IPS DF 19.7 (cell line): ENCODE measurements at regions not wholly inside any gene's neighbourhood (a gene's known extent, or its start where the extent isn't known, plus 50 kb on each side); places are given as distances from the start of the nearest gene placed in this dataset.

ENCODE experiments used
- DNase-seq: peaks from one replicate; pipeline ENCODE4 v3.0.0-alpha.2; 2013; ENCODE audit warnings: low read depth, low spot score

DNA sequence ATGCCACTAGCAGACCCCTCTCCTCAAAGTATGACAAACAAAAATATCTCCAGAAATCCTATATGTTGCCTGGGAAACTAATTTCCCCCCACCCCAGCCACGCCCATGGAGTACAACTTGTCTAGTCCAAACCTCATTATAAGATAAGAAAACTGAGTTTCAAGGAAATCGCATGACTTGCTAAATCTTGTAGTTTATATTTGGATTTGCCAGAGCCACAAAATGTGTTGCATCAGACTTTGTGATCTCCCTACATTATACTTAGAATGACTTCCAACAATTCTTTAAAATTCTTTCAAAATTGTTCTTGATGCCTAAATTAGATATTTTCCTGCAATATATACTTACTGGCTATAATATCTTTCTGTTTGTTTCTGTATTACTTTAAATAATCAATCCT is 1034.4 kb downstream of the IGSF11 start:
- no peak for DNase-seq

DNA sequence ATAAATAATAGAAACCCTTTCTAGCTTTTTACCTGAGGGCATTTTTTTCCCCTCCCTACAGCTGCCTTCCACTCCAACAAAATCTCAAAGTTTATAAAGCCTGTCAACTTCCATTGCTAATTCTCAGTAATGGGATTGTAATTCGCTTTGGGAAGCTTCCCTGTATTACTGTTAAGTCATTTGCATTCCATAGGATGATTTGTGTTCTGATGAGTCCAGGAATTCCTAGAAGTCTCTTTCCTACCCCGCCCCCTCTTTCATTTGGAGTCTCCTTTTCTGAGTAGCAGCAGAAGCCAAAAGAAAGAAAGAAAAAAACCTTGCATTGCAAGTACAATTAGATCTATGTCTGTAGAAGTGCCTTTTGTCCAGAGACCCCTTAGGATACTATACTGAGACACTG is 1033.3 kb downstream of the IGSF11 start:
- DNase-seq = no peak

- DNase-seq = no peak
Measured at GRCh38 chr3:118011910-118012309, 1022.7 kb downstream of the IGSF11 start.

DNA sequence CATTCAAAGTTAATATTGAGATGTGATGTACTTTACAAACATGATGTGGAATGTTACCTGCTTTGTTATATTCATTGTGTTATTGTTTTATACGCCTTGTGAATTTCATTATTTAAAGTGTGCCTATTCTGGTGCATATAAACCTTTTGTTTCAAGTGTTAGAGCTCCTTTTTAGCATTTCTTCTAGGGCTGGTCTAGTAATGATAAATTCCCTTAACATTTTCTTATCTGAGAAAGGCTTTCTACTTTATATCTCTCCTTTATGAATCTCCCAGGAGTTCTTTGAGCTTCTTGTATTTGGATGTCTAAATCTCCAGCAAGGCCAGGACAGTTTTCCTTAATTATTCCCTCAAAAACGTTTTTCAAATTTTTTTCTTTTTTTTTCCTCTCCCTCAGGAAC is 1005.6 kb downstream of the IGSF11 start:
- no peak for DNase-seq

GRCh38 chr3:118036215-118036614 is 998.4 kb downstream of the IGSF11 start:
- DNase-seq = no peak

GRCh38 chr3:118055381-118055780 is 979.3 kb downstream of the IGSF11 start:
- DNase-seq = no peak

- no peak for DNase-seq
Measured at GRCh38 chr3:118057086-118057485, 977.6 kb downstream of the IGSF11 start.

- DNase-seq = no peak
Measured at GRCh38 chr3:118059096-118059495, 975.5 kb downstream of the IGSF11 start.

DNA sequence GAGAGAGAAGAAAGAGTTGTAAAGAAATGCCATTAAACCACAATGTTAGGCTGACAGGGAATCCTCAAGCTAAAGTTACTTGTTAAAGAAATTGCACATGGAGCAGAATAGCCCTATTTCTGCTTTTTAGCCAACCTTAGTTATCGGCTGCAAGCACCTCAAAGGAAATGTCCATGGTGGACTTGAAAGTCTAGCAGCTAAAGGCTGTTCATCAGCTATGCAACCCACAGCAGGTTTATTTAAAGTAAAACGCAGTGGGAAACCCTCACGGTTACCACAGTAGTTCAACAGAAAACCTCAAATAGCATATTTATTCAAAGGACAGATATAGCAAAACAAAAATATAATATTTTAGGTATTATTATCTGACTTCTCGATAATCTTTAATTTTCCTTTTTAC is 967.2 kb downstream of the IGSF11 start:
- DNase-seq = no peak

GRCh38 chr3:118075873-118076272 is 958.8 kb downstream of the IGSF11 start:
- no peak for DNase-seq

DNA sequence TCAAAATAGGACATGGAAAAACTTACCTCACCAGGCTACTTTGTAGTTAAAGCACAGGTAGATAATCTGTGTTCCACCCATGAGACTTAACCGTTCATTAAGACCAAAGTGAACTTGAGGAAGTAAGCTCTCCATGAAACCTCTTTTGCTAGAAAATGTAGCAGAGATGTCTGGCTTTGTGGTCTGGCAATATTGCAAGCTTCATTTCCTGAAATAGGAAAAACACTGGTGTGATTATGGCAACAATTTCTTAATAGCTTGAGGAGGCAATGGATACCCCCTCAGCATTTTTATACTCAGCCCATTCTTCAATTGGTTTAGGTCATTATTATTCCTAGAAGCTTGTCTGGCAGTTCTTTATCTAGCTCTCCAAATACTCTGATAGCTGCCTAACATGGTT is 957.3 kb downstream of the IGSF11 start:
- no peak for DNase-seq

DNA sequence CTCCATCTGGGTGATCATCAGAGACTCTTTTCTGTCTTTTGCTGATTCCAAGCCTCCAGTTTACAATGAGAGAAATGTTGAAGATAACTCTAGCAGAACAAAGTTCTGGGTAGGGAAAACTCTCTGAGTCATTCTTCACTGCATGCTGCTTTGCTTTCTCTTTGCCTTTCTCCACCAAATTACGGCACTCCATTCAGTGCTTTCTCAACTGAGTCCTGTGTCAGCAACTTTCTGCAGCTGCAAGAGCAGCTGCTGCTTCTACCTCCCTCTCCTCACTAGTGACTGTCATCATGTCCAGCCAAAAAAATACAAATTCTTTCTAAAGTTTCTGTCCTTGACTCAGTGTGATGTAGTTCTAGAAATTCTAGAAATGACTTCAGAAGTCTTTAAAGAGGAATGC is 953.8 kb downstream of the IGSF11 start:
- DNase-seq = no peak

GRCh38 chr3:118088696-118089095 is 946.0 kb downstream of the IGSF11 start:
- DNase-seq = no peak

DNA sequence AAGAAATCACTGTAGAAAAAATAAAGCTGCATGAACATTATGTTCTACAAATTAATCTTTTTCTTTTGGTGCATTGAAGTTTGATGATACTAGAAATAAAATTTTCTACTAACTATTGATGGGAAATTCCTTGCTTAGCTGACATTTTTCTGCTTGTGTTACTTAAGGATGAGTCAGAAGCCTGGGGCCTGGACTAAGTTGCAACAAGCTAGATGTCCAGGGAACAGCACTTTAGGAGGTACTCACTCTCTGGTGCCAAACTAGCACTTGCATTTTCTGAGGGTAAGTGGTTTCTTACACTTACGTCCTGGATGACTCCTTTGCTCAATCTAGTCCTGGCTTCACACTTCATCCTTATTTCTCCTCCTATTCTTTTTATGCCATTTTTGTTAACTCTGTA is 945.1 kb downstream of the IGSF11 start:
- no peak for DNase-seq

- DNase-seq = no peak
Measured at GRCh38 chr3:118097226-118097625, 937.4 kb downstream of the IGSF11 start.

DNA sequence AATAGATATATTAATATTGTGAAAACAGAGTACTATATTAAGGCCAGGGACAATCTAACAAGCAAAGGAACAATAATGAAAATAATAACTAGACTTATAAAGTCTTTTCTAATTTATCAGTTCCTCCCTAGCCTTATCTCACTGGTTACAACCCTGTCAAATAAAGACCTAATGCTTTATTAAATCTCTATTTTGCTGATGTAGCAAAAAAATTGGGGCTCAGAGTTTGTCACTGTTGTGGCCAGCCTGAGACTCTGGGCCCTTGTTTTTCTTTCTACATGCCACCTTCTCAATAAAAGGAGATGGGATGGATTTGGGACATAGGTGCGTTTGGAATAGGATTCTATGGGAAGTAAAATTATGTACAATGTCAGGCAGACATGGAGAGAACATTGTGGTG is 937.0 kb downstream of the IGSF11 start:
- no peak for DNase-seq

- DNase-seq = no peak
Measured at GRCh38 chr3:118098827-118099226, 935.8 kb downstream of the IGSF11 start.

DNA sequence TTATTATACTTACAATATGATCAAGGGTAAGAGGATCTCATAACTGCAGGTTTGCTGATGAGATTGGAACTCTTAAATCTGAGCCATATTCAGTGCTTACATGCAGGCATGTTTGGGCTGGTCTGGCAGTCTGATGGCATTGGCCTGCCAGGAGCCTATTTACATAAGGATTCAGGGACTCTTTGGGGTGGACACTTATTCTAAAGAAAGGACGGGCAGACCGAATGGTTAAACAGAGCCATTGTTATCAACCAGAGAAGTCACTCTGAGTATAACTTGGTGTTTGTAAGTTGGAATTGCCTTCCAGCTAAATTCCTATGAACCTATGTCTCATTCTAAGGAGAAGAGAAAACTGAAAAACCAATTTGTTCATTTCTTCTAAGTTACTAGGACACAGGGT is 932.8 kb downstream of the IGSF11 start:
- no peak for DNase-seq

- DNase-seq = no peak
Measured at GRCh38 chr3:118102737-118103136, 931.9 kb downstream of the IGSF11 start.

GRCh38 chr3:118108201-118108600 is 926.4 kb downstream of the IGSF11 start:
- no peak for DNase-seq

- DNase-seq = no peak
Measured at GRCh38 chr3:118108769-118109168, 925.9 kb downstream of the IGSF11 start.

- DNase-seq = no peak
Measured at GRCh38 chr3:118110211-118110610, 924.4 kb downstream of the IGSF11 start.

DNA sequence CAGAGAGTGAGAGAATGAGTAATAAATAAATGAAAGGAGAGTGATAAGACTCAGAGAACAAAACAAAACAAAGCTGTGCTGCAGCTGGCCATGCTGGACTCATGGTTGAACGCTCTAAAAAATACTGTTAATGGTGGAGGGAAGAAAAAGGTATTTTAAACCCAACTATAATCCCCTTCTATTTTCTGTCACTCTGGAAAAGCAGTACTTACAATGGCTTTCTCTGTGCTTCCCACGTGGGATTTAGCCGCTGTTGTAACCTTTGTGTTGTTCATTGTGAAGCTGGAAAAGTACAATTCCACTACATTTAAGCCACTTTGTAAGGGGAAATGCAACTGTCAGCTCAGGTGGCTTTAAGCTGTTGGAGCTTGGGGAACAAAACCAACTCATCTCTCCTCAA is 917.7 kb downstream of the IGSF11 start:
- no peak for DNase-seq

DNA sequence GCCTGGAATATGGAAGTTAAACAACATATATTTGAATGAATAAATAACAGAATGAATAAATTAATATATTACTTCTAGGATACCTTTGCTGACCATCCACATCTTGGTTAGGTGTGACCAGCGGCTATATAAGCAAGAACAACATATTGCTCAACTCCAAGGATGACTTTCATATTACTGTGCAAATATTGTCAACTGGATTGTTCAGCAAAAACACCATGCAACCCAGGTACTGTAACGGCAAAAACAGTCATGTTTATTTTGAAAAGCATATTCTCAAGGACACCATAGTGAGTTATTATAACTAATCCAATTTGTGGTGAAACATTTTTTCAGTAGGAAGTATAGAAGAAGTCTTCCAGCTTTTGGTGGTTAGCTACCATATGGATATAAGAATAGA is 907.9 kb downstream of the IGSF11 start:
- DNase-seq = no peak

DNA sequence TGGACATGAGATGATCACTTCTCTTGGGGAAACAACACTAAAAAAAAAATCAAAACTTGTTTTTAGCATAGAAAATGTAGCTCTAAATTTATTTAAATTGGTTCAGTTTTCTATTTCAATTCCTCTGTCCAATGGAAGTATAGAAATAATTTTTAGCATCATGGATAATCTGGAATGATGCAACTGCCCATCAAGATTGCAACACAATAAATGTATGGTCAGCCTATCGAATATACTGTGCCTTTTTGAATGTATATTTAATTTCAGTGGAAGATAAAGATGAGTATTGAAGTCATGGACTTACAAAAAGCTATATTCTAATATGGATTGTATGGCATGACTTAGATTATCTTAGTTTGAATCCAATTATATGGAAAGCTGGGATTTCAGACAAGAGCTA is 906.7 kb downstream of the IGSF11 start:
- no peak for DNase-seq
